GM19452 (cell line): ENCODE measurements at regions not wholly inside any gene's neighbourhood (a gene's known extent, or its start where the extent isn't known, plus 50 kb on each side); places are given as distances from the start of the nearest gene placed in this dataset.

Experiments
- ATAC-seq: cut with Tn5 transposase; IDR thresholded peaks from one replicate; pipeline ENCODE4 v1.9.1; 2021; ENCODE audit not compliant: unreplicated experiment

- no peak for ATAC-seq
Measured at GRCh38 chr2:2935445-2936149, 442.0 kb downstream of the EIPR1 start.

GRCh38 chr2:2933426-2933825 is 444.2 kb downstream of the EIPR1 start:
- ATAC-seq = no peak

- ATAC-seq = no peak
Measured at GRCh38 chr2:2932692-2933305, 444.8 kb downstream of the EIPR1 start.

- no peak for ATAC-seq
Measured at GRCh38 chr2:2932189-2932588, 445.4 kb downstream of the EIPR1 start.

- no peak for ATAC-seq
Measured at GRCh38 chr2:2931318-2932075, 446.1 kb downstream of the EIPR1 start.

- no peak for ATAC-seq
Measured at GRCh38 chr2:2930841-2931240, 446.8 kb downstream of the EIPR1 start.

GRCh38 chr2:2926858-2927175 is 450.8 kb downstream of the EIPR1 start:
- ATAC-seq = peak; percentile 51

- ATAC-seq = peak; percentile 78
Measured at GRCh38 chr2:2926009-2926857, 451.4 kb downstream of the EIPR1 start.

GRCh38 chr2:2922156-2922555 is 455.5 kb downstream of the EIPR1 start:
- no peak for ATAC-seq

- ATAC-seq = no peak
Measured at GRCh38 chr2:2921011-2921720, 456.5 kb downstream of the EIPR1 start.

GRCh38 chr2:2919574-2920365 is 457.8 kb downstream of the EIPR1 start:
- no peak for ATAC-seq

- ATAC-seq = no peak
Measured at GRCh38 chr2:2919026-2919425, 458.6 kb downstream of the EIPR1 start.

GRCh38 chr2:2916621-2917020 is 461.0 kb downstream of the EIPR1 start:
- ATAC-seq = no peak

GRCh38 chr2:2914252-2914651 is 463.4 kb downstream of the EIPR1 start:
- no peak for ATAC-seq

- no peak for ATAC-seq
Measured at GRCh38 chr2:2913601-2914120, 464.0 kb downstream of the EIPR1 start.

- no peak for ATAC-seq
Measured at GRCh38 chr2:2912731-2913130, 464.9 kb downstream of the EIPR1 start.

GRCh38 chr2:2912293-2912692 is 465.3 kb downstream of the EIPR1 start:
- no peak for ATAC-seq

GRCh38 chr2:2910259-2910658 is 467.4 kb downstream of the EIPR1 start:
- ATAC-seq = no peak
